Stimulated activated CD4-positive, alpha-beta T cell treated with anti-CD3 and anti-CD28 coated beads, TNF-alpha, amount 100 ng/mL, for 24 hours (primary cell): ENCODE measurements at regions not wholly inside any gene's neighbourhood (a gene's known extent, or its start where the extent isn't known, plus 50 kb on each side); places are given as distances from the start of the nearest gene placed in this dataset.
"Not testable (repeated sequence)": the region's sequence is repeated elsewhere in the genome, so short reads cannot be mapped to it uniquely, and the experiment has no call there.

ENCODE experiments used
- DNase-seq, 3 experiments: peaks; one replicate each; pipeline ENCODE4 v3.0.0-alpha.2; 2020; ENCODE audit warnings: low read depth in 3 of 3

DNA sequence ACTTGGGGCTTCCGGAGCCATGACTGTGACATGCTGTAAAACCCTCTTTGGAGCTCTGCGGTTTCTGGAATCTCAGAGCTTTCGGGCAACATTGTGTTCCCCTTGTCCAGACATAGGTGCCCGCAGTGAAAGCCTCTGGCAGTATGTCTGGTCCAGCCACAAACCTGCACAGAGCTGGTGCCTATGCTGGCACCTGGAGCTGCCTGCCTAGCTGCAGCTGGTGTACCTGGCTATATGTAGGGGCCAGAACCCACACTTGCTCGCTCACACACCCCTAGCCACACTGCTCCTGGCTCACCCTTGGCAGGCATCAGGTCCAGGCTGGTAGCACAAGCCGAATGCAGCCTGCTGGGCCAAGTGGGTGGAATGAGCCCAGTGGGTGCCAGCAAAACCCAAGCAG lies 861.1 kb downstream of the FLRT2 start:
- DNase-seq = no peak

GRCh38 chr14:86388216-86388615 lies 858.3 kb downstream of the FLRT2 start:
- no peak for DNase-seq

- no peak for DNase-seq
These were observed 843.9 kb downstream of the FLRT2 start for GRCh38 chr14:86373886-86374285.

GRCh38 chr14:86372402-86372801 lies 842.5 kb downstream of the FLRT2 start:
- no peak for DNase-seq

DNA sequence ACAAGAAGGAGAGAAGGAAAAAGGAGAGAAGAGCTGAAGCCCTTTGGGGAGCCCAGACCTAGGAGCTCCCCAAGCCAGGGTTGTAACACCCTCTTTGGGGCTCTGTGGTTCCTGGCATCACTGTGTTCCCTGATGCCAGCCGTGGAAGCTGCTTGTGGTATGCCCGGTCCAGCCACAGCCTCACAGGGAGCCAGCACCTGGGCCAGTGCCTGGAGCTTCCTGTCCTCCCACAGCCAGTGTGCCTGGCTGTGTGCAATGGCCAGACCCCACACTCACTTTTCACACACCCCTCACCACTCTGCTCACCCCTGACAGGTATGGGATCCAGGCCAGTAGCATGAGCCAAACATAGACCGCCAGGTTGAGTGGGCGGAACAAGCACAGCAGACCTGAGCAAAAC lies 834.7 kb downstream of the FLRT2 start:
- DNase-seq = no peak

DNA sequence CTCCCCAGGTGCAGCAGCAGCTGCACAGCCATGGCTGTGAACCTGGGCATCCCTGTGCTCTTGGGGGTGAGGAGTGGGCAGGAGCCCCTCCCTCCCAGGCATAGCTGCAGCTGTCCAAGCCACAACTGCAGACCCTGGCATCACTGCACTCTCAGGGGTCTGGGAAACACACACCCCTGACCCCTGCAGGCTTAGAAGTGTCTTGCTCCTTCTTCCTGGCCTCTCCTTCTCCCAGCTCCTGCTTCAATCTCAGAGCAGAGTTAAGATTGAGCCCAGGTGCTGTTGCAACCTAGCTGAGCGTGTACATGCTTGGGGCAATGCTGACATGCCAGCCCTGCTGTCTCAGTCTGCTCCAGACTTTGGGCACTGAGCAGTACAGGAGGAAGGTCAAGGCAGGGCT lies 833.6 kb downstream of the FLRT2 start:
- DNase-seq = no peak

DNA sequence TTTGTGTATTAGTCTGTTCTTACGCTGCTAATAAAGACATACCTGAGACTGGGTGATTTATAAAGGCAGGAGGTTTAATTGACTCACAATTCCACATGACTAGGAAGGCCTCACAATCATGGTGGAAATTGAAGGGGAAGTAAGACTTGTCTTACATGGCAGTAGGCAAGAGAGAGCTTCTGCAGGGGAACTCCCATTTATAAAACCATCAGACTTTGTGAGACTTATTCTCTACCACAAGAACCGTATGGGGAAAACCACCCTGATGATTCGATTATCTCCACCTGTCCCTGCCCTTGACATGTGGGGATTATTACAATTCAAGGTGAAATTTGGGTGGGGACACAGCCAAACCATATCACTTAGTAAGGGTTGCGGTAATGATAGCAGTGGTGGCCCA lies 833.1 kb downstream of the FLRT2 start:
- no peak for DNase-seq

- DNase-seq = no peak
These were observed 827.9 kb downstream of the FLRT2 start for GRCh38 chr14:86357876-86358275.

GRCh38 chr14:86357119-86357518 lies 827.2 kb downstream of the FLRT2 start:
- DNase-seq = no peak

DNA sequence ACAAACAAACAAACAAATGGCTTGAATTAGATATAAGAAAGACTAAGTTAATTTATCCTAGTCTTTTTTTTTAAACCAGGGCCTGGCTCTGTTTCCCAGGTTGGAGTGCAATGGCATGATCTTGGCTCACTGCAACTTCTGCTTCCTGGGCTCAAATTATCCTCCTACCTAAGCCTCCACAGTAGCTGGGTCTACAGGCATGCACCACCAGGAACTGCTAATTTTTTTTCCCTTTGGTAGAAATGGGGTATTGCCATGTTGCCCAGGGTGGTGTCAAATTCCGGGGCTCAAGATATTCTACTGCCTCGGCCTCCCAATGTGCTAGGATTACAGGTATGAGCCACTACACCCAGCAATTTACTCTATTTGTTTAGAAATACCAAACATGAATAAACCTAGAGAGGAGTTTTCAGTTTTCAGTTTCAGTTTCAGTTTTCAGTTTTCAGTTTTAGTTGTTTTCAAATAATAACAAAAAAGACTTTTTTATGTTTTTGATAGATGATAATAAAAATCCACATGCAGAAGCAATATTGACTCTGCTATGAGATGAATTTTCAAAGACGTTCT lies 817.0 kb downstream of the FLRT2 start:
- DNase-seq = no peak

DNA sequence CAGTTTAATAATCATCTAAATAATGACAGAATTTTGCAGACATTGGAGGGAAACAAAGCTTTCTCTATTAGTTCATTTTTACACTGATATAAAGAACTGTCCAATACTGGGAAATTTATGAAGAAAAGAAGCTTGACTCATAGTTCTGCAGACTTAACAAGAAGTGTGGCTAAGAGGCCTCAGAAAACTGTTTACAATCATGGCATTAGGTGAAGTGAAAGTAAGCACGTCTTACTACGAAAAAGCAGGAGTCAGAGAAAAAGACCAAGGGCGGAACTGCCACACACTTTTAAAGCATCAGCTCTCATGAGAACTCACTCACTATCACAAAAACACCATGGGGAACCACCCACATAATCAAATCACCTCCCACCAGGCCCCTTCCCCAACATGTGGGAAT lies 804.4 kb downstream of the FLRT2 start:
- DNase-seq = no peak

DNA sequence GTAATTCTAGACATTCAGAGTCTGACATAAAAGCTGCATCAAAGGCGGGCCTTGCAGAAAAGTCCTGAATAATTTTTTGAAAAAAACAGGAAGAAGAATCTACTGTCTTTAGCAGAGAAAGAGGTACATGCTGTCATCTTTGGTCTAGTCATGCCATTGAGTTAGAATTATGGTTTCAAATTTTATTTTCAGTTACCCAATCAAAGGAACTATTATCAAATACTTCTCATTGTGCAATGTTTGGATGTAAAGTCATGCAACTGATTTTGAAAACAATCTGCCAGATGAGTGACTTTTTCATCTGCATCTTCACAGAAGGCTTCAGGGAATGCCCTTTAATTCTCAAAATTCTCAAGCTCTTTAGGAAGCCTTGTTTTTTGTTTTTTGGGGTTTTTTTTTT lies 803.5 kb downstream of the FLRT2 start:
- no peak for DNase-seq

DNA sequence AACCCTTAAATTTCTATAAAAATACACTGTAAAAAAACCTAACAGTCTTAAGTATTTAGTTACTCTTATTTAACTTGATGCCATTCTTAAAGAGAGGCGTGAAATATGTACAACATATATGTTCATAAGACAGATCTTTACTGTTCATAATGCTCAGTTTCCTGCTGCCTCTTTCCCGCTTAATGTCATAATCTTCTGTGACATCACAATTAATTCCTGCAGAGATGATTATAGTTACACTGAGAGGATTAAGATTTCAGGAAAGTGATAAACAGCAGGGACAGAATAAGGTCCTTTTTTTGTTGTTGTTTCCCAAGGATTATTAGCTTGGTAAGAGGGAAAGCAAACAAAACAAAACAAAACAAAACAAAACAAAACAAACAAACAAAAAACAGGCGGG lies 801.4 kb downstream of the FLRT2 start:
- no peak for DNase-seq

GRCh38 chr14:86321151-86321550 lies 791.2 kb downstream of the FLRT2 start:
- no peak for DNase-seq

DNA sequence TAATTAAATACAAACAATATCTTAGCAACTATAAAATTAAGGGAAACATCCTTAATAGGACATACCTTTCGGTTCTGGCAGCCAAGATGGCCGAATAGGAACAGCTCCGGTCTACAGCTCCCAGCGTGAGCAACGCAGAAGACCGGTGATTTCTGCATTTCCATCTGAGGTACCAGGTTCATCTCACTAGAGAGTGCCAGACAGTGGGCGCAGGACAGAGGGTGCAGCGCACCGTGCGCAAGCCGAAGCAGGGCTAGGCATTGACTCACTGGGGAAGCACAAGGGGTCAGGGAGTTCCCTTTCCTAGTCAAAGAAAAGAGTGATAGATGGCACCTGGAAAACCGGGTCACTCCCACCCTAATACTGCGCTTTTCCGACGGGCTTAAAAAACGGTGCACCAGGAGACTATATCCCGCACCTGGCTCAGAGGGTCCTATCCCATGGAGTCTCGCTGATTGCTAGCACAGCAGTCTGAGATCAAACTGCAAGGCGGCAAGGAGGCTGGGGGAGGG lies 782.3 kb downstream of the FLRT2 start:
- not testable (repeated sequence) for DNase-seq

GRCh38 chr14:86311151-86311550 lies 781.2 kb downstream of the FLRT2 start:
- no peak for DNase-seq

DNA sequence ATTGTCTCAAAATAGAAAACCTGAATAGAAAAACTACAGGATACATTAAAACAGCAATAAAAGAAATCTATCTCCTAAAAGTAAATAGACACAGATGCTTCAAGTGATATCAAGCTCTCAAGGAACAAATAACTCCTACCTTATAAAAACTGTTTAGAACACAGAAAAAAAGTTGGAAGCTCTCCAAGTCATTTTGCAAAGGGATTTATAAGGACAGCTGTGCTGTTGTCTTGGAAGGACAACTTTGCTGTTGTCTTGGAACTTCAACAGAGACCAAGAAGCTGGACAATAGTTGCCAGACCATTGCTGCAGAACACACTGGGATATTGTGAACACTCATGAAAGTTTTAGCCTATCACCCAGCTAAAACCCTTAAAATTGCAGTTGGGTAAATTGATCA lies 780.7 kb downstream of the FLRT2 start:
- DNase-seq = no peak

- no peak for DNase-seq
These were observed 780.2 kb downstream of the FLRT2 start for GRCh38 chr14:86310148-86310547.

GRCh38 chr14:86305058-86305457 lies 775.1 kb downstream of the FLRT2 start:
- DNase-seq = no peak

- no peak for DNase-seq
These were observed 770.0 kb downstream of the FLRT2 start for GRCh38 chr14:86299994-86300393.

GRCh38 chr14:86296173-86296572 lies 766.2 kb downstream of the FLRT2 start:
- DNase-seq = no peak

- DNase-seq = no peak
These were observed 758.4 kb downstream of the FLRT2 start for GRCh38 chr14:86288336-86288735.

- DNase-seq = no peak
These were observed 749.5 kb downstream of the FLRT2 start for GRCh38 chr14:86279405-86279804.

- DNase-seq = no peak
These were observed 728.0 kb downstream of the FLRT2 start for GRCh38 chr14:86257973-86258372.
